SHP77 treated with DMSO at 0.1 percent for 48 hours (cell line): ENCODE measurements at regions not wholly inside any gene's neighbourhood (a gene's known extent, or its start where the extent isn't known, plus 50 kb on each side); places are given as distances from the start of the nearest gene placed in this dataset.
A peak's percentile ranks its signal among the peaks of the same experiment; 100 is the strongest.

Experiments
- DNase-seq: peaks from one replicate; lab custom pipeline; 2025; lab: John Stamatoyannopoulos, UW

DNA sequence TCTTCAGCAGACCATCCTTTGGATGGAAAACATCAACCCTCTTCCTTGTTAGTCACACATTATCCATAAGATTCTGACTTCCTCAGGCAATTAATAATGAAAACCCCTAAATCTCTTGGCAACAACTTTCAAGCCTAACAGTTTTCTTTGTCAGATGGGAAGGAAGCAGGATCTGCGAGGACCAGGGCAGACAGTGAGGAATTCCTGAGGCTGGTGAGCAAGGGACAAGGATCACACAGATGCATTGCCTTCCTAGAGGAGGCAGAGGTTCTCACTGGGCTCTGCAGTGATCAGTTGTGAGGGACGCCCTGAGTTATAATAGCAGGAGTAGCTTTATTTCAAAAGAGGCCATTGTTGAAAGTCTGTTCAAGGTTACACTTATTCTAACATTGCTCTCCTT, 195.4 kb downstream of the SLIT2 start:
- no peak for DNase-seq

DNA sequence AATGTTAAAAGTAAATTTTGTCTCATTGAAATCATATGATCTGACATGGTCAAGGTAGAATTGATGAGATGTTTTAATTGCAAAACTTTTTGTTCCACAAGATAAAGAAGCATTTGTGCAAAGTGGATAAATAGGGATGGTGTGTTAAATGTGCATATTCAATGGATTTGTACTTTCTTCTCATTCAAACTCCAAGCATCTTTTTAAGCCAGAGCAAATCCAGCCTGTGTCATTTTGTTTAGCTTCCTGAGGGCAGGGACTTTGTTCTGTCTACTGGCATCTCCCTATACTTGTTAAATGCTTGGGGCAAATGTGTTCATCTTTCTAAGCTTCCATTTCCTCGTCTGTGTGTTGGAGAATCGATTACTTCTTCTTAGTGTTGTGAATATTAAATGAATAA, 200.3 kb downstream of the SLIT2 start:
- DNase-seq, result no peak

- no peak for DNase-seq
Measured at GRCh38 chr4:20454515-20454914, 202.8 kb downstream of the SLIT2 start.

DNA sequence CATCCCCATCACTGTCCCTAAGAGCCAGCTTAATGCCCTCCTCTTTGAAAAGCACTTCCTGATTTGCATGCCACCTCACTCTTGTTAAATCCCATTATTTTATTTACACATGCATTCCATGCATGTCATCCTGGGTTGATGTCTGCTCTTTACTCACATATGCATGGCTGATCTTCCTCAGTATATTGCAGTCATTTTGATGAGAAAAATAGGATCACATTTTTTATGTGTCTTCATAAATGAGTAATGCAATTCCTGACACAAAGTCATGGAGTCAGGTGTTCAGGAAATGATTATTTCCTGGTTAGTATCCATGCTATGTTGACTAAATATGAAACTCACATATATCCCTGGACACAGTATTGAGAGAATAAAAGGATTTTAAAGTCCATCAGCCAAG, 204.7 kb downstream of the SLIT2 start:
- DNase-seq, result no peak

DNA sequence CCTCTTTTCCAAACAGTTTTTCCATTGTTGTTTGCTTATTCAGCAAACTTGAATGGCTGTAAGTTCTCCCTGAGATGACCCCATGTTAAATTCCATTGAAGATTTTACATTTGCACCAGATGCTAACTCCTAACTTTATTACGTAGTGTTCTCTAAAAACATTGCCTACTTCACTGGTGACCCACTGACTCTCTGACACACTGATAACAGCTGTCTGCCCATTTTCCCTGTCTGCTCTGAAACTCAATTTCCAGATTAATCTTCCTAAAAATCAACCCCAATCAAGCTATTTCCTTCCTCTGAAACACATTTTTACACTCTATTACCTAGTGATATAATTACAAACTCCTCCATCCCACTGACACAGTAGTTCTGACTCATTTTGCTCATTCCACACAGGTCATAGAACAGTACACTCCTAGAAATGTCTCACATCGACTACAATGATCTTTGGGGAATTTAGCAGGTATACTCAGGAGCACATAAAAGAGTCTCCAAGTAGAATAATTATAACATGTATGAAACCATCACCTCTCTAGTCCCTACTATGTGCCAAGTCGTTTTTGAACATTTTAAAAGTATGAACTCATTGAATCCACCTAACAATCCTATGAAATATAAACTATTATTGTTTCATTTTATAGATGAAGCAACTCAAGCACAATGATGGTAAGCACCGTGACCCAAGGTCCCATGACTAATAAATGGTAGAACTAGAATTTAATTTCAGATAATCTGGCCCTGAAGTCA, 210.9 kb downstream of the SLIT2 start:
- DNase-seq, result no peak

DNA sequence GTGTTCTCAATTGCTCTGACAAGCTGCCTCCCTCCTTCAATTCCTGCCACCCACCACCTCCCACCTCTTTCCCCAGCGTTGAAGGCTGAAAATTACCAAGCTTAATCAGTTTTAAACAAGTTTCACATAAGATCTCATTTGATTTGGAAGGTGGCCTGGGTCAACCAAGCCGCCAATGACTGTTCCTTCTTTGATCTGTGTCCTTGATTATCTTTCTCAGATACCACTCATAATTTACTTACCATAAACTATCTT, 211.4 kb downstream of the SLIT2 start:
- no peak for DNase-seq

GRCh38 chr4:20464381-20464780, 212.7 kb downstream of the SLIT2 start:
- DNase-seq, result no peak

DNA sequence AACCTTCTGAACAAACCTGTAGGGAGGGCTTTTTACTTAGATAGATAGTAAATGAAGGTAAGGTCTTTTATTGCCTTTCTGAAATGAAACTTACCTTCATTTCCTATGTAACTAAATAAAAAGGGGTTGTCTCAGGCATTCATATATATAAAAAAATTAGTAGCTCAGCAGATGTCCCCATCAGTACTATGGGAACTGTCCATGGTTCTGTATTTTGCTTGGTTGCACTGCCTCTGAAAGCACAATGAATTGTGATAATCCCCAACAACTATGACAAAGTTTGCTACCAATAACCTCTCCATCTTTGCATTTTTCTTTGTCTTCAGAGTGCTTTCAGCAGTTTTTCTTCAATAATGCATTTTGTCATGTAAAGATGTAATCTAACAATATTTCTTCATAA, 222.4 kb downstream of the SLIT2 start:
- DNase-seq, result no peak

DNA sequence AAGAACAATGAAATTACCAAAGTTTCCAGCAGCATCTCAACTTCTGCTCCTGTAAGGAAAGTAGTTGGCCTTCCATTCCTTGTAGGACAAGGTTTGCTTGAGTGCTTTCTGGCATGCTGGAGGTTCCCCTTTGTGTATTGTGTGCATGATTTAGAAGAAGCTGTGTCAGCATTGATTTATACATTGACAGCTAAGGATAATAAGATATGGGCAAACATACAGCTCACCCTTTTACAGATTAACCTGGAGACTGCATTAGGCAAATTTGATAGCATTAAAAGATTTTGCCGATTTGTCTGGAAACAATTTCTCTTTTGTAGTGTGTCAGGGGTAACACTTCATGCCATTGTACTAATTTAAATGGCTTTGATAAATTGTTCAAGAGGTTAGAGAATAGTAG, 221.8 kb upstream of the PACRGL start:
- DNase-seq, result no peak

DNA sequence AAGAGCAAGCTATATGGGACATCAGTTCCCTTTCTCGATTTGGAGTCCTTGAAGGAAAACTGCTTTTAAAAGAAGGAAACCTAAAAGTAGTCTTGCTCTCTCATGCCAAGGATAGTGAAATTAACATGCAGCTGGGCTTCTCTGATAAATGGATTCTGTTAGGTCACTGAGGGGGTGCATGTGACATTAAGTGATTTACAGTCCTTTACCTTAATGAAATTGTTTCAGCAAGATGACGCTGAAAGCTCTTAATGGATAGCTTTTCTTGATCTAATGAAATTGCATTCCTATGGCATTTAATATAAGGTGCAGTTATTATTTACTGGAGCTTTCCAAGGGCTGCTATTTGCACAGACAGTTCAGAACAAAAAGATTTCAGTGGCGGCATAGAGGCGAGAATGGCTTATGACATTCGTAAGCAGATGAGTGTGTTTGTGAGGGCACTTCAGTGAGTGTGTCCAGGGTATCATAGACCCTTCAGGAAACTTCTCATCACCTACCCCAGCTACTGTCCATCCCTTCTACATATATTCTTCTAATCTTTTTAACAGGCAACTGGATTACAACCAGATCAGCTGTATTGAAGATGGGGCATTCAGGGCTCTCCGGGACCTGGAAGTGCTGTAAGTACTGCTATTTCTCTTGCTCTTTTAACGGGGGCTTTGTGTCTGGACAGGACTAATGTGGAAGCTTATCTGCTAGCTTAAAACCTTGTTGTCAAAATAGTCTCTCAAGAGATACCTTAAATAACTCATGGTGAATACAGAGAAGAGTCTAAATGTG, 219.9 kb upstream of the PACRGL start:
- peak; percentile 21 for DNase-seq

DNA sequence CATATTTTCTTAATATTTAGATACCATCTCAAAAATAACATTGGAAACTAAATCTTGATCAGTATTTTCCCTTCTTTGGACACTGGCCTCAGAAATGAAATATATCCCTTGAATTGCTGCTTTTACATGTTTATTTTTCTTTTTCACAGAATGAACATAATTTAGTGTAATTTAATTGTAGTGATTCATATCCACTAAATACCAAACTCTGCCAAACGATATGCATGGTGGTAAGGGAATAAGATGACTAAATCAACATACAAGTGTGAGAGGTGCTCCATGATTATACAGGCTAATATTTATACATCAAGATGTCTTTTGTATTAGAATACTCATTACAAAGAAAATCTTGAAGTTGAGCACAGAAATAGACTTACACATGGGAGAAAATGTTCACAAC, 216.8 kb upstream of the PACRGL start:
- DNase-seq, result no peak

DNA sequence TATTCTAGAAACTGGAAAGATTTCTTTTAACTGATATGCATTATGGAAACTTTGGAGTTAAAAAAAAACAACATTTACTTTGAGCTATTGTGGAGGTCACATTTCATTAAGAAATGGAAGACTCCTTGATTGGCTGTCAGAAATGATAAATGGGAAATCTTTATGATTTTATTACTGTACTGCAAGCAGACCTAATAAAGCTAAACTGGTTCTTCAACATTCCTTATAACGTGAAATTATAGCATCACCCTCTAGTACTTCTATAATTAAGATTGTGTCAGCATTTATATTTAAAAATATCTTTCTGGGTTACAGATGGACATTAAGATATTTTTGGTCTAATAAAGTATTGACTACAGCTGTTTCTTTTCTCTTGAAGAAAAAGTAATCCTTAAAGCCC, 213.8 kb upstream of the PACRGL start:
- DNase-seq, result no peak

DNA sequence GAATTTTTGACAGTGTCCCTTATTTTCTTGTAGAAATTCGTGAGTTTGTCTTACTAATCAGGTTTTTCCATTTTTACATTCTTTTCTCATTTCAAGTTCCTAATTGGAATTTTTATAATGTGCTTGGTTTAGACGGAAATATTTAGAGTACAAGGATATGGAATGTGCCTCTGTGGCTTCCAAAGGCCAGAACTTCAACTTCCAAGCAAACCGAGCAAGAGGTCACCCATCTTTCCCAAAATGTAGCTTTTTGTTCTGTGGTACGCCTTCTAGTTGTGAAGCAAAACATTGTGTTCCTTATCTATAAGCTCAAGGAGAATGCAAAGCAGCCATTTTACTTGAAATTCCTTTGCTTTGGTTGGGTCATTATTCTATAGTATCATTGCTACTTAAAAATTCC, 212.8 kb upstream of the PACRGL start:
- no peak for DNase-seq

- DNase-seq, result no peak
Measured at GRCh38 chr4:20487852-20488251, 212.4 kb upstream of the PACRGL start.

- no peak for DNase-seq
Measured at GRCh38 chr4:20490734-20491133, 209.5 kb upstream of the PACRGL start.

- no peak for DNase-seq
Measured at GRCh38 chr4:20493761-20494353, 206.4 kb upstream of the PACRGL start.

DNA sequence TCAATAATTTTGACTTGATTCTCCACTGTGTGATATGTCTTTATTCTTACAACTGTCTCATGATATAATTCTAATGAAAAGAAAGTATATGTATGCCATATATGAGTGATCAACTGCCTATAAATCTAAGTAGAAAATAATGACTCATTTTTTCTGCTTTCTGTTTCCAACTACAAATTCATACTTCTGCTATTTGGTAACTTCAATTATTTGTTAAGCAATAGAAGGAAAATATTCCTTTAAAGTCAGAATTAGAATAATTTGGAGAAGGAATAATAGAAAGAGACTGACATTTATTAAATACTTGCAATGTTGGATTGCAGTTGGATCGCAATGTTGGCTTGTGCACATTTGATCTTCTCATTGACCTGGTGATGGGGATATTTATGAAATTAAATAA, 204.2 kb upstream of the PACRGL start:
- no peak for DNase-seq

- DNase-seq, result no peak
Measured at GRCh38 chr4:20504146-20504545, 196.1 kb upstream of the PACRGL start.

DNA sequence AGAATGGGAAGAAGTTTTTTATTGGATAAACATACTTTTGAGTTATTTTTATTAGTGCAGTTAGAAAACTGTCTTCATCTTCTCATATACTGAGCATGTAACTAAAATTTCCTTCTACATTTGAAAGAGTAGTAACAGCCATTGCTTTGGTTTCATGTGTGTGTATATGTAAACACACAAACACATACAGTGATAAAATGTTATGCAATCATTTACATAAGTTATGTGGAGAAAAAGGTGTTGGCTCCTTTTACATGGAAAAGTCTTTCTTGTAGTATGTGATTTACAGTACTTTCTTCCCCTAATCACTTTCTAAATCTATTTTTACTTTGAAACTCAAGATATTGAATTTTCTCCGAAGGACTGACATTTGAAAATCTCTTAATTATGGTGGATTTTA, 194.3 kb upstream of the PACRGL start:
- no peak for DNase-seq

- no peak for DNase-seq
Measured at GRCh38 chr4:20506827-20507226, 193.4 kb upstream of the PACRGL start.

DNA sequence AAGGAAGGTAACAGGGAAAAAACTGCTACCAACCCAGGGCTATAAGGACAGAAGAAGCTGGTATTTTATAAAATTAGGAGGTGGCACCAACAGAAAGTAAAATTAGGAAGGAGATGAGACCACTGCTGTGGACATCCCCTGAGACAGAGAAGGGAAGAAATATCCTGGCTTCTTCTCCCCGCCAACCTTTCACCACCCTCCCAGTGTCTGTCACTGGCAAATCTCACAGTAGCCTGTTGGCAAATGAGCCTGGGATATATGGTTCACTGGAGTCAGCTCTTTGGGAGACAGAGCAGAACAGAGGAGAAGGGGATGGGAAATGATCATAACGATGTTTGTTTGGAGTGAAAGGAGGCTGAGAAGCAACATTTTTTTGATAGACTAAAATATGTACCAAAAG, 190.9 kb upstream of the PACRGL start:
- no peak for DNase-seq

- DNase-seq, result peak; percentile 60
Measured at GRCh38 chr4:20512033-20512792, 188.0 kb upstream of the PACRGL start.

DNA sequence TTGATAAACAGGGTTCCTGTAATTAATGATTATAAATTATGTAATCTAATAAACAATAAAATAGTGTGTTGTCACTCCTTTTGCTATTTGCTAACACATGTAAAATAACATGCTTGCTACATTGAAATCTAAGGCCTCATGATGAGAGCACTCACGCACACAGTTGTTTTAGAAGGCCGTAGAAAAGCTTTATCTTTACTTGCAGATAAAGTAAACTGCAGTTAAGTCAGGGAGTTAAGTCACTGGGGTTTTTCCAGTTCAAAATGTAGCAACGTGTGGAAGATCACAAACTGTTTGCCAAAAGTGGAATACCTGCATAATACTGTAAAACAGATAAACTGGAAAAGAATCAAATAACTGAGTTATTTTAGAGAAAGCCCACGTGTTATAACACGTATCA, 187.3 kb upstream of the PACRGL start:
- no peak for DNase-seq
